ENCODE measurements at regions not wholly inside any gene's neighbourhood (a gene's known extent, or its start where the extent isn't known, plus 50 kb on each side); places are given as distances from the start of the nearest gene placed in this dataset.

DNA sequence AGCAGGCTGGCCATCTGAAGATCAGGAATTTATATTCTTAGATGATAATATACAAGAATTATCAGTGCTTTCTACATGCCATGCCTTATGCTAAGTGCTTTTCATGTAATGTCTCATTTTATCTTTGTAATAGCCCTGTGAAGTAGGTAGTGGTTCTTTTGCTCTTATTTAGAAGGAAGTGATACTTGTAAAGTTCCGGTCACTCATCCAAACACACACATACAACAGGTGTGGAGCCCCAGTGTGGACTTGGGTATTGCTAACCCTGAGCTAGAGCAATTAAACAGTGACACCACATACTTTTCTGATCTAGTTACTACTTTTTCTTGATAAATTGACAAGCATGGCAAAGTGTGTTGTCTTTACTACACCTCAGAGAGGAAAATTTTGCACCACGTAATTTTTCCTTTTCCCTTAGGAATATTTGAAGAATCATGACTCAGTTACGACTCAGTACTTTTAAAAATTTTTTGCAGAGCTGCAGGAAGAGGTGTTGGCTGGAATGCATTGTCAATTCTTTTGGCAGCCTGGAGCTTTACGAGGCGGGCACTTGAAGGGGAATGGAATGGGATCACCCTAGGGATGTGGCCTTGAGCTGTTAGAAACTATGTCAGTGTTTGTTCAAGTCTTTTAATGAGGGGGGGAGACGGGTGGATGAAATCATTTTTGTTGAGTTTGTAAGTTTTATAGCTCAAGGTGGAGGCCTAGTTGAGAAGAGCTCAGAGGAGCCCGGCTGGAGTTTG is 212.5 kb upstream of the CELF2 start:
- H3K4me1 ChIP-seq, result peaks cover 0 to 79% (median 31%) of the 10 kb centered on the region in 4 donors
- no peaks in the 10 kb centered on the region for H3K27me3 ChIP-seq
- TF ChIP-seq, protein P1, sequence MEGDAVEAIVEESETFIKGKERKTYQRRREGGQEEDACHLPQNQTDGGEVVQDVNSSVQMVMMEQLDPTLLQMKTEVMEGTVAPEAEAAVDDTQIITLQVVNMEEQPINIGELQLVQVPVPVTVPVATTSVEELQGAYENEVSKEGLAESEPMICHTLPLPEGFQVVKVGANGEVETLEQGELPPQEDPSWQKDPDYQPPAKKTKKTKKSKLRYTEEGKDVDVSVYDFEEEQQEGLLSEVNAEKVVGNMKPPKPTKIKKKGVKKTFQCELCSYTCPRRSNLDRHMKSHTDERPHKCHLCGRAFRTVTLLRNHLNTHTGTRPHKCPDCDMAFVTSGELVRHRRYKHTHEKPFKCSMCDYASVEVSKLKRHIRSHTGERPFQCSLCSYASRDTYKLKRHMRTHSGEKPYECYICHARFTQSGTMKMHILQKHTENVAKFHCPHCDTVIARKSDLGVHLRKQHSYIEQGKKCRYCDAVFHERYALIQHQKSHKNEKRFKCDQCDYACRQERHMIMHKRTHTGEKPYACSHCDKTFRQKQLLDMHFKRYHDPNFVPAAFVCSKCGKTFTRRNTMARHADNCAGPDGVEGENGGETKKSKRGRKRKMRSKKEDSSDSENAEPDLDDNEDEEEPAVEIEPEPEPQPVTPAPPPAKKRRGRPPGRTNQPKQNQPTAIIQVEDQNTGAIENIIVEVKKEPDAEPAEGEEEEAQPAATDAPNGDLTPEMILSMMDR (IDR thresholded peaks at IDR 0.05), result no peak
- no peaks in the 10 kb centered on the region for H3K9me3 ChIP-seq
- DNase-seq, result no peak
- H3K36me3 ChIP-seq, result no peaks in the 10 kb centered on the region
- intact Hi-C loops (cut with DNase I; ENCODE audit: low total_unique reads), result loop anchor here (10.0 kb wide), 1 partner anchor 210 kb away; the partner anchor contains the start of gene CELF2
- no peak overlapping the region for H3K4me3 ChIP-seq
- H3K27ac ChIP-seq, result peak overlapping the region; percentile 40 to 94

DNA sequence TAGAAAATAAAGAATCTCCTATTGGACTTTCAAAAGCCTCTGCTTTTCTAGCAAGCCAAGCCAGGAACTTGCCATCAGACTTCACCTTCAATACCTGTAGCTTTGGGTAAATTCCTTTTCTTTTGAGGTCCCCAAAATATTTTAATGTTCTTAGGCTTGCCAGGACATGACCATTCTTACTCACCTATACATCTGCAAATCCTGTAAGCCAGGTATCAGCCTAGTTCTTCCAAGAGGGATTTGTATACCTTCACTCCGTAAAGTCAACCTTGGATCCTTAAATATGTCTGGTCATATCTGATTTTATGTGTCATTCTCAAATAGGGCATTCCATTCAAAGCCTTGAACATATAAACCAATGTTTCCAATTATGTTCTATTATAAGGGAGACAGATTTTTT is 210.6 kb upstream of the CELF2 start:
- TF ChIP-seq, protein P1 (IDR thresholded peaks at IDR 0.05), result no peak
- no peaks in the 10 kb centered on the region for H3K27me3 ChIP-seq
- H3K36me3 ChIP-seq, result no peaks in the 10 kb centered on the region
- no peaks in the 10 kb centered on the region for H3K9me3 ChIP-seq
- H3K4me3 ChIP-seq, result no peak overlapping the region
- peak overlapping the region; percentile 16 to 23 for H3K27ac ChIP-seq
- H3K4me1 ChIP-seq, result peaks cover 0 to 60% (median 24%) of the 10 kb centered on the region in 4 donors
- intact Hi-C loops (cut with DNase I; ENCODE audit: low total_unique reads), result loop anchor here (10.0 kb wide), 1 partner anchor 208 kb away; the partner anchor contains the start of gene CELF2
- no peak for DNase-seq

DNA sequence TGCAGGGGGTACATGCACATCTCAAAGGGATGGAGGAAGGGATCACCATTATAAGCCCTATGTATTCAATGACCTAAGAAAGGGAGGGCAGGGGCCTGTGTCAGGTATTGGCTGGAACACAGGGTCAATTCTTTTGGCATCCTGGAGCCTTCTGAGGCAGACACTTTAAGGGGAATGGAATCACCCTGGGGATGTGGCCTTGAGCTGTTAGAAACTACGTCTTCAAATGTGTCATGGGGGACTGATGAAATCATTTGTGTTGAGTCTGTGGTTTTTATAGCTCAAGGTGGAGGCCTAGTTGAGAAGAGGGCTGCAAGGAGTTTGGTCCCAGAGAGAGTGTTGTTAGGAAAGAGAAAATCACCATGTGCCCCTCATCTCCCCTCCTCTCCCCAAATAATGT is 206.1 kb upstream of the CELF2 start:
- TF ChIP-seq, protein P1 (IDR thresholded peaks at IDR 0.05), result no peak
- DNase-seq, result no peak
- intact Hi-C loops (cut with DNase I; ENCODE audit: low total_unique reads), result no loop called here
- Histone ChIP-seq H3K4me1 (peaks cover 0 to 43% (median 4%) of the 10 kb centered on the region in 4 donors), H3K27me3 (no peaks in the 10 kb centered on the region), H3K36me3 (no peaks in the 10 kb centered on the region), H3K9me3 (no peaks in the 10 kb centered on the region), H3K4me3 (no peak overlapping the region), H3K27ac (no peak overlapping the region)

DNA sequence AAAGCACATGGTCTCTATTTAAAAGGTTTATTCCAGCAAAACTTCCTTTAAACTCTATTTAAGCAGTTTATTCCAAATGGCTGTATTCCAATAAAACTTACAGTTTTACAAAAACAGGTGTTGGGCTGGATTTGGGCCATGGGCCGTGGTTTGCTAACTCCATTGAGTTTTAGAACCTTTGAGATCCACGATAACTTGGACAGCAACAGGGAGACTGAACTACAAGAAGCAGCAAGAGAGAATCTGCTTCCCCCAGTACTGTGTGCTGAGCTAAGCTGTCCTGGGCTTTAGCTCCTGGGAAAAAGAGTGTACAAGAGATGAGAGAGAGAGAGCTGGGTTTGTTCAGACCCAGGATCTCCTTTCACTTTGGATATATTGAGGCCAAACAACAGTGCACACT is 204.0 kb upstream of the CELF2 start:
- Histone ChIP-seq H3K9me3 (no peaks in the 10 kb centered on the region), H3K4me1 (peaks cover 0 to 37% (median 3%) of the 10 kb centered on the region in 4 donors), H3K27ac (no peak overlapping the region), H3K4me3 (no peak overlapping the region), H3K27me3 (no peaks in the 10 kb centered on the region), H3K36me3 (no peaks in the 10 kb centered on the region)
- DNase-seq, result no peak
- intact Hi-C loops (cut with DNase I; ENCODE audit: low total_unique reads), result no loop called here
- TF ChIP-seq, protein P1 (IDR thresholded peaks at IDR 0.05), result no peak

DNA sequence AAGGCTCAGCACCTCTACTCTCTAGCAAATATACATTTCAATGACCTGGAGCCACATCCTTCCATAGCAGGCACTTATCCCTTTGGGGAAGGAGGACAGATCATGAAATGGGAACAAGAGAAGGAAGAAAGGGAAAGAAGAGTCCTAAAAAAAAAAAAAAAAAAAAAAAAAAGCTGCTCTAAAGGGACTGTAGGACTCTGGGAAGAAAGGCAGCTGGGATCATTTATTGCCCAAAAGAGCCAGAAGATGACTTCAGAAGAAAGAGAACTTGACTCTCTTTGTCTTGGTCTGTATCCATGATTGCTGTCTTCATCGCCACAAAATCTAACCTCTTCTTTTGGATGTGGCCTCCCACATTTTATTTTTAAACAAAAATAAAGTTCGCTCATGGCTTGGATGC is 203.6 kb upstream of the CELF2 start:
- Histone ChIP-seq H3K9me3 (no peaks in the 10 kb centered on the region), H3K4me3 (no peak overlapping the region), H3K36me3 (no peaks in the 10 kb centered on the region), H3K27me3 (no peaks in the 10 kb centered on the region), H3K27ac (no peak overlapping the region), H3K4me1 (peaks cover 0 to 41% (median 3%) of the 10 kb centered on the region in 4 donors)
- DNase-seq, result no peak
- TF ChIP-seq, protein P1 (IDR thresholded peaks at IDR 0.05), result no peak
- intact Hi-C loops (cut with DNase I; ENCODE audit: low total_unique reads), result no loop called here

All from tibial artery (tissue), 4 donors.